ENCODE measurements at regions not wholly inside any gene's neighbourhood (a gene's known extent, or its start where the extent isn't known, plus 50 kb on each side); places are given as distances from the start of the nearest gene placed in this dataset.
A peak's percentile ranks its signal among the peaks of the same experiment; 100 is the strongest.

- no peak for DNase-seq
Observed at GRCh38 chr2:19785447-19785846, 116.3 kb downstream of the TTC32 start.

GRCh38 chr2:19784456-19784855, 117.3 kb downstream of the TTC32 start:
- no peak for DNase-seq

DNA sequence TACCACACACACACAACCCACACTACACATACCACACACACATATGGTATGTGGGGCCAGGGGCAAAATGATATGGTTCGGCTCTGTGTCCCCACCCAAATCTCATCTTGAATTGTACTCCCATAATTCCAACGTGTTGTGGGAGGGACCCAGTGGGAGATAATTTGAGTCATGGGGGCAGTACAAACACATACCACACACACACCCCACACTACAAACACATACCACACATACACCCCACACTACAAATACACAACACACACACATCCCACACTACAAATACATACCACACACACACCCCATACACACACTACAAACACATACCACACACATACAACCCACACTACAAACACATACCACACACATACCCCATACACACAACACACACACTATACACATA, 117.8 kb downstream of the TTC32 start:
- no peak for DNase-seq

GRCh38 chr2:19776941-19777514, 124.8 kb downstream of the TTC32 start:
- DNase-seq: no peak

DNA sequence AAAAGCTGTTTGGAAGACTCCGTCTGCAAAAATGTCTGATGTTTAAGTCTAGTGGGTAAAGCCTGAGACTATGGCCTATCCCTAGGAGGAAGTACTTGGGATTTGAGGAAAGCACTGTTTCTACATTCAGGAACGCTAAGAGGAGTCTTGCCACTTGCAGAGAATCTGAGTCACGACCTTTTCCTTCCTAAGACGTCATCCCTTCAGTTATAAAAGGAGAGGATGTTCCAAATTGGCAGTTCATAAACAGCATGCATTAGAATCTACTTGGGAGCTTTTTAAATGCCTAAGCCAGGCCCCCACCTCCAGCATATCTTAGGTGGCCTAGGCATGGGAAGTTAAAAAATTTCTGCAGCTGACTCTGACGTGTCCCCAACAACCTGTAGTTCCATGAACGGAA, 125.9 kb downstream of the TTC32 start:
- DNase-seq: no peak

DNA sequence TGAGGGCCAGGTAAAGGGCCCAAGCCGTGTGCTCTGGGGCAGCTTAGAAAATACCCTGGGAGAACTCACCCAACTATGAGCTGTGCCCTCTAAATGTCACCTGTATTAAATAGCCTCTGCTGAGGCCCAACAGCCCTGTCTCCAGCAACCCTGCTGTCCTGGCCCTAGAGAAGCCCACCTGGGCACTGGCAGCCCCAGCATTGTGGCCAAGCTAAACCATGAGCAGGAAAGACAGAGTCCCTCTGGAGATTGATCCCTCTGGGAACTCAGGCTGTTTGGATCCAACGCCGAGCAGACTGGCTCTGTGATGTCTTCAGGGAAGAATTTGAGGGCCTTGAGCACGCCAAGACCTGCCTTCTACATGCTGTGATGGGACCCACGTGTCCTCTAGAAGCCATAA, 126.5 kb downstream of the TTC32 start:
- DNase-seq: no peak

DNA sequence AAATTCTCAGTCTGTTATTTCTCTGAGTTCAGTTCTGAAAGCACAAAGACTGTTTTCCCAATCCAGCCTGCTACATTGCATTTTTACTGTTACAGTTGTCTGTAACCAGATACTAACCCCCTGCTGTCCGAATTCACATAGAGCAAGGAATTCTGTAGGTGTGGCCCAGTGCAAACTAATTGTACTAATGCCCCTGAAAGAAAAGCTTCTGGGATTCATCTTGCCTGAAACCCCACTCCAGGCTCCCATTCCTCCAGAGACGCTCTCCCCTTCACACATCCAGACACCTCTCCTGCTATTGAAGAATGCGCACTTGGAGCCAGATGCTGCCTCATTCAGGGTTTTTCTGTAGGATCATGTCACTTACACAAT, 127.0 kb downstream of the TTC32 start:
- no peak for DNase-seq

GRCh38 chr2:19772981-19773380, 128.8 kb downstream of the TTC32 start:
- DNase-seq: no peak

- no peak for DNase-seq
Observed at GRCh38 chr2:19769513-19769912, 132.3 kb downstream of the TTC32 start.

DNA sequence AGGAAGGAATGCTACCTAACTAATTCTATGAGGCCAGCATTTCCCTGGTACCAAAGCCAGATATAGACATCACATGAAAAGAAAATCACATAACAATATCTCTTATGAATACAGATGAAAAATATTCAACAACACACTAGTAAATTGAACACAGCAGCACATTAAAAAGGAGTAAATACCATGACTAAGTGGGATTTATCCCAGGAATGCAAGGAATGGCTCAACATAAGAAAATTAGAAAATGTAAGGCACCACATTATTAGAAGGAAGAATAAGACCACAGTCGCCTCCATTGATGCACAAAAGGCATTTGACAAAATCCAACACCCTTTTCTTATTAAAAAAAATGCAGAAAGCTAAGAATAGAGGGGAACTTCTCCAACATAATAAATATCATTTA, 133.9 kb downstream of the TTC32 start:
- DNase-seq: no peak

- no peak for DNase-seq
Observed at GRCh38 chr2:19764998-19765397, 136.8 kb downstream of the TTC32 start.

- no peak for DNase-seq
Observed at GRCh38 chr2:19763731-19764130, 138.1 kb downstream of the TTC32 start.

DNA sequence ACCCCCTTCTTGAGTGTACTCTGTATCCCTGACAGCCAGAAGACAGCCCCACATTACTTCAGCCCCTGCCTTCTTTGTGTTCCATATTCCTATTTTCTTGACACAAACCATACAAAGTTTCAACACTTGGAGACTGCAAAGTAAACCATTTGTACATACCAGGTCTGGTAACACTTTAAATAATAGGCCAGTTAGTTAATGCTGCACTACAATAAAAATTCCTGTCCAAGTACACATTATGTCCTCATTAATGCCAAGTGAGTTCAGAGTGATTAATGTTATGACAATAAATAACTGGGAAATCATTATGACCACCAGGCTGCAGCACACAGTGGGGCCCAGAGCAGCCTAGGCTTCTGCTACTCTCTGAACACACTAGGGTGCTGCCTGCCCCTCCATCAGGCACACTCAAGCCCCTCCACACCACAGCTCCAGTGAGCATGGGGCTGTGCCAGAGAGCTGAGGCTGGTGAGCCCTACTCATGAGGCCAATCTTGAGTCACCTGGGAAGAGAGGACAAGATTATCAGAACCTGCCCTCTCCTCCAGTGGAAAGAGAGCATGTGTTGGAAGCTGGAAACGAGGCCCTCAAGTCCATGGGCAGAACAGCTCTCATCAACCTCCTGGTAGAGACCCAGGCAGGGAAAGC, 138.7 kb downstream of the TTC32 start:
- no peak for DNase-seq

DNA sequence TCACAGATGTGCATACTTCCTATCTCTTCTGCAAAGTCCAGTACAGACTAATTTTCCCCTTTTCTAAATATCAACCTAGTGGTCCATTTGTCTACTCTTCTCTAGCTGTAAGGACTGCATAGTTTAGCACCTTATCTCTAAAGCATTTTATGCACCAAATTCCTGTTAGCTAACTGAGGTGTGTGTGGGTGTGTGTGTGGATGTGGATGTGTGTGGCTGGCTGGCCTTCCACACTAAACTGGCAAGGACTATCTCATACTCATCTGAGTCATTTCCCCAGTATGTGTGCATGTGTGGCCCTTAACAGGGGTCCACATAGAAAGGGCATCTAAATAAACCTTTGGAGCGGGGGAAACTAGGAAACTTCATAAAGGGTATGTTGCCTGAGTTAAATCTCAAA, 139.6 kb downstream of the TTC32 start:
- no peak for DNase-seq

- DNase-seq: no peak
Observed at GRCh38 chr2:19759880-19760279, 141.9 kb downstream of the TTC32 start.

GRCh38 chr2:19758658-19759057, 143.1 kb downstream of the TTC32 start:
- no peak for DNase-seq

DNA sequence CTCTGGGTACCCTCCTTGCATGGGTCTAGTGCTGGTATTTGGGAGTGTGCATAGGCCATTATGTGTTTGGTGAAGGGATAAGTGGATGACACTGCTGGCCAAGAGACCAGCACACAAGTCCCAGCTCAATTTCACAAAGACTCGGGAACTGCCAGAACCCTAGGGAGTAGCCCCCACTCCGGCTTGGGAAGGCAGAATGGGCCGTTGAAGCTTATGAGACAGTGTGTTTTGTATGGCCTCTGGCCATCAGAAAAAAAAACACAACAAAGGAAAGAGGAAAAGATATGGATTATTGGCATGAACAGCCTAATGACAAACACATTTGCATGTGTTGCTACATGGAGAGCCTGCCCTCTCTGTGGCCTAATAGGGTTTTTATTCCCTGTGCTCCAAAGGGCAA, 144.2 kb downstream of the TTC32 start:
- DNase-seq: no peak

DNA sequence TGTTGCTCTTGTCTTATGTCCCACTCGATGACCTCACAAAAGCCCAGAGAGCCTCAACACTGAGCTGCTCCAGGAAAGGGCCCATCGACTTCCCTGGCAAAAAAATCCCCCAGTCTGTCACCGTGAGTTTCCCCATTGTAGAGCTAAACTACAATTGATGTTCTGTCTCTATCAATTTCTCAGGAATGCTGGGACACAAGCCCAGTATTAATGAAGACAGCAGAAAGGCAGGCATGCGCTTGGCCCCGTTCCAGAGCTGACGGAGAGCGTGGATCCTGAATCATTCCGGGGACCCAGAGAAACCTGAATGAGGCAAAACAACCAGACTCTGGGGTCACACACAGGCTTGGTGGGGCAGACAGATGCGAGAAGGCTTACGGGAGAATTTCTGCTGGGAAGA, 146.9 kb downstream of the TTC32 start:
- DNase-seq: peak in 1 of 58 donors; percentile 50

GRCh38 chr2:19753818-19754217, 148.0 kb downstream of the TTC32 start:
- no peak for DNase-seq

DNA sequence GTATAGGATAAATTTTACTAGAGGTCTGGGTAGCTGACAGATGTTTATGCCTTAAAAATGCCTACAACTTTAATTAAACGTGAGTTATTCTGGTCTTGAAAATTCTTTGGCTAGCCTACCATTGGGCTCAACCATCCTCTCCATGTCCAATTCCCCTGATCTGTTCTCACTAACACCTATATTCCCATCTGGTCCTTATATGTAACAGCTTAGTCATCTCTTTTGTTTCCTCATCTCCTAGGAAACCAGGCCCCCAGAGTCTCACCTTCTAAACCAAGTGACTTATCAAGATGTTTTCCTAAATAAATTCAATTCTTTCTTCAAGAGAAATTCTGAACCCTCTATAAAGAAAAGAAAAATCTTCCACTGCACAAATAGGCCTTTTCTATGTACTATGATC, 148.5 kb downstream of the TTC32 start:
- no peak for DNase-seq

GRCh38 chr2:19752500-19752899, 149.3 kb downstream of the TTC32 start:
- no peak for DNase-seq

DNA sequence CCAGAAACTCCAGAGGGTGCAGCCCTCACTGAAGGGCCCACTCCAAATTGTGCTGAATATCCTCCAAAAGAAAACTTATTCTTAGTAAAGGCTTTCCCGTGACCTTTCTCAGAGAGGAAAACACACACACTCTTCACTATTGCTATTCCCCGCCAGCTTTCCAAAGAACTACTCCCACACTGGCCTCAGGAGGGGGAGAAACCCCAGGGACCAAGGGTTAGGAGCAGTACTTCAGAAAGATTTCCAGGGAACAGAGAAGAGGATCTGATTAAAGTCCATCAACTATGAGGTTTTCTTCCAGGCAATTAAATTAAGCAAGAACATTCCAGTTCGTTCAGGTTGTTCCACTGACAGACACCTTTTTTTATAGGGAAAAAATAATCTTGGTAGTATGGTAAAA, 150.2 kb downstream of the TTC32 start:
- no peak for DNase-seq

DNA sequence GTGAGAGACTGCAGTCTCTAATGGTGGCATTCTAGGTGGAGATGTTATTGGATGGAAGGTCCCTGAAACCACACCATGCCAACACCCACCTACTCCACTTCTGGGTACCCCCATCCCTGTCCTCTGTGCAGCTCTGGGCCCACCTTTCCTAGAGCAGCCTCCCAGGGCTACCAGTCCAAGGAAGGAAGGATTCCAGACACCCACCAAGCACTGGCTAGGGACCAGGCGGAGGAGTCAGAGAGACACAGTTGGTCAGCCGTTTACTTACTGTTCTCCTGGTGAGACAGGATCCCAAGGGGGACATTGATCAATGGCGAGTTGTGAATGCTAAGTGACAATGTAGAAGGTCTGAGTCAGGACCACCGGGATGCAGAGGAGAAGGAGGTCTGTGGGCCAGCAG, 151.6 kb downstream of the TTC32 start:
- DNase-seq: no peak

DNA sequence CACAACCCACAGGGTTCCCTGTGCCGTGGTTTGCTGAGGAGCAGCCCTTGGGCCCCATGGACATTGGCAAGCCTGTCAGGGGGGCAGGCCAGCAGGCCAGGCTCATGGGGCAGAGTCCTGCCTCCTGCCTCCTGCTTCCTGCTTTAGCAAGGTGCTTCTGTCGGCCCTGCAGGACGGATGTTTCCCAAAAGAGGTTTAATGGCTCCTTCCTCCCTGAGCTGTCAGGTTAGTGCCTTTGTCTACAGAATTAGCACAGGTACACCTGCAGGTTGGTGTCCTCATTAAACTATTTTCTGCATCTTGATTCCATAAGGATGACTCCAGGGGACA, 152.3 kb downstream of the TTC32 start:
- no peak for DNase-seq
